Stimulated activated CD8-positive, alpha-beta memory T cell treated with anti-CD3 and anti-CD28 coated beads, Interleukin-4, amount 100 ng/mL, for 4 hours (primary cell): ENCODE measurements at regions not wholly inside any gene's neighbourhood (a gene's known extent, or its start where the extent isn't known, plus 50 kb on each side); places are given as distances from the start of the nearest gene placed in this dataset.

Experiments used
- DNase-seq, 2 donors: peaks; one replicate each; pipeline ENCODE4 v3.0.0-alpha.2; 2020; ENCODE audit warnings: low read depth in 2 of 2, low spot score in 1 of 2

DNA sequence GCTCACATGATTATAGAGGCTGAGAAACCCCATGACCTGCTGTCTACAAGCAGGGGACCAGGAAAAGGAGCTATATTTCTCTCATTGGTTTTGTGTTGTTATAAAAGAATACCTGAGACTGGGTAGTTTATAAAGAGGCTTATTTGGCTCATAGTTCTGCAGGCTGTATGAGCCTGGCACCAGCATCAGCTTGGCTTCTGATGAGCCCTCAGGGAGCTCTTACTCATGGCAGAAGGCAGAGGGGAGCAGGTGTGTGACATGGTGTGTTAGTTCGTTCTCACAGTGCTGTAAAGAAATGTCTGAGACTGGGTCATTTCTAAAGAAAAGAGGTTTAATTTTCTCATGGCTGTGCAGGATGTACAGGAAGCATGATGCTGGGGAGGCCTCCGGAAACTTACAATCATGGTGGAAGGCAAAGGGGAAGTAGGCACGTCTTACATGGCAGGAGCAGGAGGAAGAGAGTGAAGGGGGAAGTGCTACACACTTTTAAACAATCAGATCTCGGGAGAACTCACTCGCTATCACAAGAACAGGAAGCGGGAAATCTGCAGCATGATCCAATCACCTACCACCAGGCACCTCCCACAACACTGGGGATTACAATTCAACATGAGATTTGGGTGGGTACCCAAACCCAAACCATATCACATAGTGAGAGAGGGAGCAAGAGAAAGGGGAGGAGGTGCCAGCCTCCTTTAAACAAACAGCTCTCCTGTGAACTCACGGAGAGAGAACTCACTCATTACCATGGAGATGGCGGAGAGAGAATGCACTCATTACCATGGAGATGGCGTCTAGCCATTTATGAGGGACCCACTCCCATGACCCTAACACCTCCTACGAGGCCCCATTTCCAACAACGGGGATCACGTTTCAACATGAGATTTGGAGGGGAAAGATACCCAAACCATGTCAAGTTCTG is 133.4 kb downstream of the JCAD start:
- no peak for DNase-seq

DNA sequence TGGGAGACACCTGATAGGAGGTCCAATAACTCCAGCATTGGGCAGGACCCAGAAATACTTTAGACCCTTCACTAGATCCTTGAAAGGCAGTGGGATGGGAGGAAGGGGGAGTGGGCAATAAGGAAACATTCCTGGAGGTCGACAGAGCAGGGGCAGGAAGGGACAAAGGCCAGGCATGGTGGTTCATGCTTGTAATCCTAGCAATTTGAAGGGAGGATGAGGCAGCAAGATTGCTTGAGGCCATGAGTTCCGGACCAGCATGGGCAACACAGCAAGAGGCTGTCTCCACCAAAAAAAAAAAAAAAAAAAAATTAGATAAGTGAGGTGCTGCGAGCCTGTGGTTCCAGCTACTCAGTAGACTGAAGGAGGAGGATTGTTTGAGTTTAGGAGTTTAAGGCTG is 134.9 kb downstream of the JCAD start:
- DNase-seq: no peak

DNA sequence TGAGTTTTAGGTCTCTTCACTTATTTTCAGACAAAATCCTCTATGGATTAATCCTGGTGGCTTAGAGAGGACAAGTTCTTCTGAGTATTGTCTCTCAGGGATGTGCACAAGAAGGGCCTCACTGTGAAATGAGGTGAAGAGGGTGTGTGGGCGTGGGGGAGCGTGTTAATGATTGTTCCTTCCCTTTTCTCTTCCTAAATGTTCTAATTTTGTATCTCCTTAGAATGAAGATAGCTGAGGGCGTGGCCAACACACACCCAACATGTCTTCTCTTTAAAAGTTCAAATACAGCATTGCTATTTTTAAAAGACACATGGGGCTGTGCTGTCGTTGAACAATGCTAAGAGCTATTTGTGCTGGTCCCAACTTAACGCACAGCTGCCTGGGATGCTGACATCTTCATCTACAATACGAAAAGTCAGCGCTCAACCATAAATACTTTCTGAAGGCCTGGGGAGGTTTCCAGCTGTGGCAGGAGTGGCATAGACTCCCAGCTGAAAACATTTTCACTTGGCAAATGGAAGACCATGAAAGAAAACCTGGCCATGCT is 135.9 kb downstream of the JCAD start:
- DNase-seq: no peak

DNA sequence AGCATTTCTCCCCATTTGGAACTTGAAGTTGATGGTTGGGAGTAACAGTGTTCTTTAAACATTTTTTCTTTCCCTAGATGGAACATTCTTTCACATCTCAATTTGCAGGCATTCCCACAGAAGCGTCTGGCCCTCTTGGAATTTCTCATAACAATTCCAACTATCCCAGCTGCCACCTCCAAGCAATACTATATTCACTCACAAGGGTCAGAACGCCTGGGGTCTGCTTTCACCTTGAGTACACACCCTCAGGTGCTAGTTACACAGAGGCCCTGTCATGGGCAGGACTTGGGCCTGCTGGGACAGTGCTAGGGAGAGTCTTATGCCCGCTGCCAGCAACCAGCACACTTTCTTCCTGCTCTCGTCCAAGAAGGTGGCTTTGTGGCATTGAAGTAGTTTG is 136.5 kb downstream of the JCAD start:
- DNase-seq: no peak

DNA sequence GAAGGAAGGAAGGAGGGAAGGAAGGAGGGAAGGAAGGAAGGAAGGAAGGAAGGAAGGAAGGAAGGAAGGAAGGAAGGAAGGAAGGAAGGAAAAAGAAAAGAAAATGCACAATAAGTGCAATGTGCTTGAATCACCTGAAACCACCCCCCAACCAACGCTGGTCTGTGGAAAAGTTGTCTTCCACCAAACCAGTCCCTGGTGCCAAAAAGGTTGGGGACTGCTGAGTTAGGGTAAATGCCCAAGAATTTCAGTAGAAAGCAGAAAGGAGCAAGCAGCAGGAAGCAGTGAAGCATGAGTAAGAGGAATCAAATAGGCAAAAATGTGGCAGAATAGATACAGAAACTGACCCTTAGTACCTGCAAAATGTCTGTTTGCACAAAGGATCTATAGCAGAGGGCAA is 137.2 kb downstream of the JCAD start:
- DNase-seq: no peak

DNA sequence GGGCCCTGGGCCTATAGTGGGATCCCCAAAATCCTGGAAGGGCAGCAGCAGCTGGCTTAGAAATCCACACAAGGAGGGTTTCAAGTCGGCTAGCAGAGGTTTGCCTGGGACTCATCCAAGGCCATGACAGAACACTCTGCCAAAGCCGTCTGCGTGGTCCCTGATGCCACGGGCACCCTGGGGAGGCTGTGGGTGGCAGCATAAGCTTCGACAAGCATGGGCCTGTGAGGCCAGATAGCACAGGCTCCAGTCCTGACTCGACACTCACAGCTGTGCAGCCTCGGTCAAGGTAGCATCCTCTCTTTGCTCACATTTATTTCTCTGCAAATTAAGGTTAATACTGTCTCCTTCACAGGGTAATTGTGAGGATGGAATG is 138.3 kb downstream of the JCAD start:
- no peak for DNase-seq

DNA sequence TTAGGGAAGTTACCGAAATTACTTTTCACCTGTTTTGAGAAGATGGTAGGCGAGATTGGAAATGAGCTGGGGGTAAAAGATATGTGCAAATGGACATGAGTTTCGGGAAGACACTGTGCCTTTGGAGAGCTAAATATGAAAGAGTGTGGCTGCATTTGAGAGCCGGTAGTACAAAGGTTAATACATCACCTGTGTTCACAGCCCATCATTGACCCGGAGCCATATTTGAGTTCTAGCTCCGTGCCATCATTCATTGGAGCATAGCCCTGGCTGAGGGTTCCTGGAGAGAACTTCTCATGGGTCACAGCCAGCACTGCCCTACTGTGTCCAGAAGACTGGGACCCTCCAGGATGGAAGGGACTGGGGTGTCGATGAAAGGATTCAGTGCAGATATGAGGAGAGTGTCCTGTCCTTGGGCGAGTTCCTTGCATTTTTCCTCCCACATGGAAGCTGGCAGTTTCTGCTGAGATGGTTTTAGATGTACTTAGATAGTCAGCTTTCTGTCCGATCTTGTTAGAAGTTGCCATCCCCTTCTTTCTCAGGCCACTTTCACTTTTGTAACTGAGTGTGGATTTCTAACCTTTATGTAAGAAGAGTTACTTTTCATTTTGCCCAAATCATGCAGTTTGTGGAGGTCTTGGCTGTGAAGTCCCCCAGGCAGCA is 138.8 kb downstream of the JCAD start:
- DNase-seq: no peak

DNA sequence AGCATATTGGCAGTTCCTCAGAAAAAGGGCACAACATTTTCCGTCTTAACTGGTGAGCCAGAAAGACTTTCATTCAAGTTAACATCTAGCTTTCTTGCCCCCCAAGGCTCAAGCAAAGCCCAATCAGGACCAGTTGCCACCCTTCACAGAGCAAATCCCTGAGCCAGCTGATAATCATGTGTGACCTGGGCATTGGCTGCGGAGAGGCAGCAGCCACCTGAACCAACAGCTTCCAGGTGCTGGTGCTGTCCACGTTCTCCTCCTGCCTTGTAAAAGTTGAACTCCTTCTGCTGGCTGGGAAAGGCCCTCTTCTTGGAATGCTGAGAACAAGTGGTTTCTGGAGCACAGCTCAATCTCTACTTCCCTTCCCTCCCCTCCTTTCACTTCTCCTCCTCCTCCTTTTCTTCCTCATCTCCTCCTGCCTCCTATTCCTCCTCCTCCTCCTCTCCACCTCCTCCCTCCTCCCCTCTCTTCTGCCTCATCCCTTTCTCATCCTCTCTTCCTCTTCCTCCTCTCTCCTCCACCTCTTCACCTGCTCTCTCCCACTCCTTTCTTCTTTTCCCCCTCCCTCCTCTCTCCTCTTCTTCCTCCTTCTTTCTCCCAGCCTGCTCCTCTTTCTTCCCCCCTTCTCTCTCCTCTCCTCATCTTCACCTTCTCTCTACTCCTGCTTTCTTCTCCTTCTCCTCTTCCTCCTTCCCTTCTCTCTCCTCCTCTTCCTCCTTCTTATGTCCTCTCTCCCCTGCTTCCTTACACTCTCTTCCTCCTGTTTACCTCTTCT is 140.6 kb downstream of the JCAD start:
- DNase-seq: no peak

DNA sequence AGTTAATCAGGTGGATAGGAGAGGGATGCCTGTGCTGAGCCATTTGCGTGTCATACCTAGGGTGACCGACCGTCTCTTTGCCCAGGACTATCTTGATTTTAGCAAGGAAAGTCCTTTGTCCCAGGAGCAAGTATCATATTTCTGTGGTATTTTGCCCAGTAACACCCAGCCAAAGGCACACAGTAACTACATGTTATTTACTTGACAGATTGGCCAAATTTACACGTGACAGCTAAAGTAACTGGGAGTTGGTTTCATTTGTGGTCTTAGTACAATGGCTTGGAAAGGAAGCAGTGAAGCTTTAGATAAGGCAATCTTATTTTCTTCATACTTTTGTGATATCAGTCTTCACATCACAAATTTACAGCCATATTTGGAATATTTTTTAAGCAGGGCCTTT is 142.1 kb downstream of the JCAD start:
- no peak for DNase-seq

DNA sequence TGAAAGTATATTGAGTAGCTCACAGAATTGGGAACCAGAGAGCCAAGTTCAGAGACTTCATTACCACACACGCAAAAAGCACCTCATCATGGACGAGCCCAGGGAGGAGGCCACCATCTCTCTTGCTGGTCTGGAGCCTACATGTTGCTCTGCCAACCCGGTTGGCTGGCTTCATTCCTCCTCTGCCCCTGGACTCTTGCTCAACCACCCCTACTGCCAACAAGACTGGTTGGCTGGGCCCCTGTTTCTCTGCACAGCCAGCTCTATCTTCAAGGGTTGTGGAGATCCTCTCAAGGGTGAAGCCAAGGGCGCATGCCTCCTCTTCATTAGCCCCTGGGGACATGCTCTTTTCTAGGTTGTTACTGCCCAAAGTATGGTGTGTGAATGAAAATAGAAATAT is 142.7 kb downstream of the JCAD start:
- no peak for DNase-seq

DNA sequence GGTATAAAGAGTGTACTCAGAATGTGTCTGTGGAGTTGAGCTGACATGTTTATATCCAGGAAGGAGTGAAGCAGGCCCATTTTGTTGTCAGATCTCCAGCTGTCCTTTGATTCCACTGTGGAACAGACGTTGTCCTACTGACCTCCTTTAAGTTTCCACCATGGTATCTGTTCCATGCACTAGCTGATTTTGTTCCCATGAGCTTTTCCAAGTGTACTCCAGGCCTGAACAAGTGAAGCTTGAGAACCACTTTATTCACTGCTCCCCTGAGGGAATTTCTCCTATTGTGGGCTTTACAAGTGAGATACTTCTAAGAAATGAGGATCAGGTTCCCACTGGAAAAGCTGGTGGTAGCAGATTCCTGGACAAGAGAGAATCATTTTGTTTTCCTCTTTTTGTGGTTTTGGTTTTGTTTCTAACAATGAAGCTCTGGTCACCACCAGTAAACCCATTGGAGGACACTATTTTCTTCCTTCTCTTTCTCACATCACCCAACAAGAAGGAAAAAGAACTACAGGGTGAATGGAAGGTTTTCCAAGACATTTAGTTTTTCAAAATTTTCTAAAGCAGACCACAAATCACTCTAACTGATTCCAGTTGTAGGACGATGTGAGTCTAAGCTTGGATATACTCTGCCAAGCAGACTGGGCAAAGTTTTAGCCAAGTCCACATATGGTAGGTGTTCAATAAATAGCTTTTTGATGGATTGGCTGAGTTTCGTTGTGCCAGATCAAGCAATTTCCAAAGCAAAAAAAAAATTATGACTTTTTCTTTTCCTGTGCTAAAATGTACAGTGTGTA is 144.2 kb downstream of the JCAD start:
- no peak for DNase-seq

DNA sequence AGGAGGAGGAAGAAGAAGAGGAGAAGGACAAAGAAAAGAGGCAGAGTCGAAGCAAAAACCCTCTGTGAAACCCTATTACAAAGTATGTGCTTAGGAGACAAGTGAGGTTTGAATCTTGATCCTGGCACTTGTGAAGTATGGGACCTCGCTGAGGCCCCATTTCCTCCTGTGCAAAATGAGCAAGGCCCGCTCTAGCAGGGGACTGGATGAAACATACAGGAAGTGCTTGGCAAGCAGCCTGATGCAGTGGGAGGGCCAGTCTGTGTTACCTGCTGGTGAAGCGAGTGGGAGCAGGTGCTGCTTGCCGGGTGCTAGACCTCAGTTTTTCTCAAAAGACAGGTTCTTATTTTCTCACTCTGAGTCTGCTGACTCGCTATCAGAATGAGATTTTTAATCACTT is 150.4 kb downstream of the JCAD start:
- DNase-seq: no peak

DNA sequence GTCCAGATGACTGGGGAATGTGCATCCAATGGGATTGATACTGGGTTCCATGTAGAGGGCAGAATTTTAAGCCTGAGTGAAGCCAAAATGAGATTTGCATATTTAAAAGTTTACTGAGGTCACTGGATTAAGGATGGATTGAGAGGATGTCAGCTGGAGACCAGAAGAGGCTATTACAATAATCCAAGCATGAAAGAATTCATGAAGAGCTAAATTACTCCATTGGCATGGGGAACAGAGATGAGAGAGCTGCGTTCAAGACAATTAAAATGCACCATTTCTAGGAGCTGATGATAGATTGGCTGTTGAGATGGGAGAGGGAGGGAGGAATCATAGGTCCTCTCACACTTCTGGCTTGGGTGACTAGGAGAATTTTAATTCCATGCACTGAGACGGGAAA is 158.5 kb downstream of the JCAD start:
- no peak for DNase-seq

DNA sequence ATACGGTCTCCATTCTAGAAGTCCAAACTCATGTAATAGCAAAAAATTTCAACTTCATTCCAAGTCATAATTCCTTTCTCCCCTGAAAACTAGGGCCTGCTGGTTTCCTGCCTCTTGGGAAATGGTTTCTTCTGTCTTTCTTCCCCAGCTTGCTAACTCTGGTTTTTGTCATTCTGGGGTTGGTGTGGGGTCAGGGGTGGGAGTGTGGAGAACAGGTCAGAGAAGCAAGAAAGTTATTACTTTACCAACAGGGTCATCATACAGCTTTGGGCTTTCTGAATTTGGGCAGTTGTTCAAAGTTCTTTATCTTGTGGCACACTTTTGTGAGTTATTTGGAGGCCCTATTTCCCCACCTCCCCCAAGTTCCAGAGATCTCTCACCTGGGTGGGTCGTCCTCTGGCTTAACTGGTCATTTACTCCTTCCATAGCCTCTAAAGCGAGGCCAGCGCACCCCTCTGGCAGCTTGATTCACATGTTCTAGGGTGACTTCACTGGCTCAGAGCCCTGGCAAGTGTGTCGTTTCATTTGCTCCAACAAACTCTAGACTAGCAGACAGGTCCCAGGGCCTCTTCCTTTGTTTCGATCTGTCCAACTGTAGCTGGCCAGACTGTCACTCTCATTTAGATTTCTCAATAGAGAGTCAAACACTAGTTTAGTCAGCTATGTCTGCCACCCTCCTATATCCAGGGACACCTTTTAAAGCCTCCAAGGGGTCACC is 161.2 kb downstream of the JCAD start:
- DNase-seq: no peak

DNA sequence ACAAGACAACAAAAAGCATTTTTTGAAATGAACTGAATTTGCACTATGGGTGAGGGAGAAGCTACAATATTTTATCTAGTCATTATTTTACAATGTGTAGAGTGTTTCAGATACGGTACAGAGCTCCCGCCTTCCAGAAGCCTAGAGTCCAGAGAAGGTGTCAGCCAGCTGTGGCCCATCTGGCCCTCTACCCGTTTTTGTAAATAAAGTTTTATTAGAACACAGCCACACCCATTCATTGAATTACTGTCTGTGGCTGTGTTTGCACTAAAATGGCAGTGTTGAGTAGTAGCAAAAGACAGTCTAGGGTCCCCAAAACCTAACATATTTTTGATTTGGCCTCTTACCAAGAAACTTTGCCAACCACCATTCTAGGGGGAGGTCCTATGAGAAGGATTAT is 162.0 kb downstream of the JCAD start:
- DNase-seq: no peak

DNA sequence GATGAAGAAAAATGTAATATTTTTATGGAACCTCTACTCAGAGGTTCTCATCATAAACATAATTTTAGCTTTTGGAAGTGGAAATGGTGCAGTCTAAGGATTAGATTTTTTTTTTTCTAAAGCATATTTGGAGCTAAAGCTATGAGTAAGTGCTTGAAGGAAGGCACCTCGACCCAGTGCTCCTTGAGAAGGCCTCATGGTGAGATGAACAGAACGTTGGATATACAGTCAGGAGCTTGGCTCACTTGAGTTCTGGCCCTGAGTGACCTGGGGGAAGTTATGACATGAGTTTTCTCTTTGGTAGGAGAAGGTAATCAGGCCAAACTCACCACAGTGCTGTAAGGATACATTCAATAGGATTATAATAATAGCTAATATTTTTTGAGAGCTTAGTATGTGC is 163.3 kb downstream of the JCAD start:
- DNase-seq: no peak

DNA sequence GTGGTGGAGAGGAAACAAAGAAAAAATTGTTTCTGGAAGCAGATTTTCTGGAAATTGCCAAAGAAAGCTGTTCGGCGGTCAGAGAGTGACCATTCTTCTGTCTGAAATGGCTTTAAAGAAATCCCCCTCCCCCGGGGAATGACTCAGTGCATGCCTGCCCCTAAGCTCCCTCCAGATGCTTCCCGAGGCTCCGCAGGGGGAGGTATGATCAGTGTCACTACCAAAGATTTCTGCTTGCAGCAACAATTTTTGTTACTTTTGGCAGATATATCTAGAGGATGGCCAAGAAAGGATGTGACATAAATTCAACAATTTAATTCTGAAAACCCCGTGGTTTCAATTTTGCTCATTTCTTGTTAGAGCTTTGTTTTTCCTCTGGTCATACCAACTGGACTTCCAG is 163.9 kb downstream of the JCAD start:
- no peak for DNase-seq

DNA sequence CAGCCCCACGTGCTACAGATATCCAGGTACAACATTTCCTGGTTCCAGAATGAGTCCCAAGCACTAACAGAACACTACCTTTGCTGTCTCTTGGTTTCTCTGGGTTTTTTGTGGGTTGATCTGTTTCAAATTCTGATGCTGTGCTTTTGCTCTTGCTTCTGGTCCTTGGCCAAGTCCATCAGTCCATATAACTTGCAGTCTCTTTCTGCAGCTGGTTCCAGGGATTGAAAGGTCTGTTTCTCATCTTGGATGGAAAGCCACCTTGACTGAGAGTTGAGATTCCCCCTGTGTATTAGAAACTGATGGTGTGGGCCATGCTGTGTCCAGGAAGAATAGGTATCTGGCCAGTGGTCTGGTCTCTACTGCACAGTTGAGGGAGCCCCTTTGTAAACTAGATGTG is 171.1 kb downstream of the JCAD start:
- DNase-seq: no peak

DNA sequence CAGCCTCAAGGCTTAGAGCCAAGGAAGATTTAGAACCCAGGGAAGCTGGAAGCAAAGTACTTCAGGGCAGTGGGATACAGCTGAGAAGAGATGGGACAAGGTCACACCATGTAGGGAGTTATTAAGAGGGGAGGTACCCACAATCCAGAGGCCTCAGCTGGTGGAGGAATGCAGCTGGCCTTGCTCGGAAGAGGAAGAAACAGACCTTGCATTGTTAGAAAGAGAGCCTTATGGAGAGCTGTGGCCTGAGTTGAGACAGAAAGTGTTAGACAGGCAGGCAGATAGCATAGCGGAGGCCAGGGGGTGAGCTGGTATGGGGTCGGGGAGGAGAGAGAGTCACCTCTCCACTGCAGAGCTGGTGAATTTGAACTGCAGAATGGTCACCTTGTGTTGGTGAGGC is 173.1 kb downstream of the JCAD start:
- no peak for DNase-seq

DNA sequence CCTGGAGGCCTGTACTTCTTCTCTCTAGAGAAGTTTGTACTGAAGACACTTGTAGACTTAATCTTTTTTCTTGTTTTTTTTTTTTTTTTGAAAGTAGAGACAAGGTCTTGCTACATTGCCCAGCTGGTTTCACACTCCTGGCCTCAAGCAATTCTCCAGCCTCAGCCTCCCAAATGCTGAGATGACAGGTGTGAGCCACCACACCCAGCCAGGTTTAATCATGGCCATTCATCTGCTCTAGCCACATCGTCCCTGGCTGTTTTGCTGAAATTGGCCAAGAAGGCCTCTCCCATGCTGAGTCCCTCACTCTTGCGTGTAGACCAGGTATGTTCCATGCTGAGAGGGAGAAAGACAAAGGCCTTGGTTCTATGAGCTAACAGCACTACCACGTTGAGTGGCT is 176.2 kb downstream of the JCAD start:
- no peak for DNase-seq
